ENCODE measurements at regions not wholly inside any gene's neighbourhood (a gene's known extent, or its start where the extent isn't known, plus 50 kb on each side); places are given as distances from the start of the nearest gene placed in this dataset.

DNA sequence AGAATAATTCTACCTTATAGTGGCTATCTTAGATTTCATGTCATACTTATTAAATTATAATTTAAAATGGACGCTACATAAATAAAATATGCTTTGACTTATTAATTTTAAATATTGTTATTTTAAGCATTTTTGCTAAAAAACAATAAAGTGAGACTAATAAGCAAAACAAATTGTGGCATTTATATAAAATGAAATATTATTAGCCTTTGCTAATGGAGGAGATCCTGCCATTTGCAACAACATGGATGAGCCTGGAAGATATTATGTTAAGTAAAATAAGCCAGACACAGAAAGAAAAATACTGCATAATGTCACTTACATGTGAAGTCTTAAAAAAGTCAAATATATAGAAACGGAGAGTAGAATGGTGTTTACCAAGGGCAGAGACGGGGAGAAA is 54.8 kb upstream of the PIK3R4 start:
- no peak for TF ChIP-seq POLR2AphosphoS5 (IDR thresholded peaks at IDR 0.05; ENCODE audit: low read depth, low read length)
- no peak for TF ChIP-seq POLR2A (IDR thresholded peaks at IDR 0.05; ENCODE audit: low read depth, low read length)
- no peak for TF ChIP-seq TAF1 (IDR thresholded peaks at IDR 0.05; ENCODE audit: borderline replicate concordance, low read depth, low read length)

Measured in GM12892 (cell line).